PFSK-1 (cell line): ENCODE measurements at regions not wholly inside any gene's neighbourhood (a gene's known extent, or its start where the extent isn't known, plus 50 kb on each side); places are given as distances from the start of the nearest gene placed in this dataset.

ENCODE experiments used
- SIN3A ChIP-seq: IDR thresholded peaks from 2 replicates; pipeline ENCODE4 v1.6.1; 2012; ENCODE audit warnings: mild to moderate bottlenecking, low read length, moderate library complexity, borderline replicate concordance; ENCODE audit not compliant: insufficient read depth
- TAF1 ChIP-seq: IDR thresholded peaks from 2 replicates; pipeline ENCODE4 v1.6.1; 2012; ENCODE audit warnings: low read length, control low read depth, borderline replicate concordance; ENCODE audit not compliant: insufficient read depth

DNA sequence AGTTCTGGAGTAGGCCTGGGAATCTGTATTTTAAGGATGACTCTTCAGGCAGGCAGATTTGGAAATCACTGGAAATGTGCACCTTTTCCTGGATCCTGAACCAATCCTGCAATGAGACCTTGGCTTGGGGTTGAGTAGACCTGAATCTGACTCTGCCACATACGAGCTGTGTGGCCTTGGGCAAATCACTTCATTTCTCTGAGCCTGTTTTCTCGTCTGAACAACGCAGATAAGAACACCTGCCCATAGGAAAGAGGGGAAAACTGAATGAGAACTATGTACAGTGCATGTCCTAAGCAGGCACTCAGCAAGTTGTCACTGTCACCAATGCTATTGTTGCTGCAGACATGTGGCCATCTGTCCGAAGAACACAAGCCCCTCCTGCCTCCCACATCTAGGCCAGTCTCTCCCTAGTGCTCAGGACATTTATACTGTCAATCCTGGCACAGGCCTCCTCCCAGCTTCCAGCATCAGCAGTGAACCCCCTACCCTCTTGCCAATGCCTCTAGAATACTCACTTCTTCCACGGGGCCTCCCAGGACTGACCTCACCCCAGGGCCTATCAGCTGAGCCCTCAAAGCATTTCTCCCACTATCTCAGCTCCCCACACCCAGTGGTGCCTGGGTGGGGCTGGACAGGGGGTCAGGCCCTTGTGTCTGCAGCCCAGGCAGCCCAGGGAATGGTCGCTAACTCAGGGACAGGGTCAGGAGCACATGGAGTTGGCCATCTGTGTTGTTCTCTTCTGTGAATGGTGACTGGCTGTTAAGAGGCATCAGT is 88.8 kb upstream of the ZBTB40 start:
- no peak for TF ChIP-seq SIN3A
- TF ChIP-seq TAF1 = no peak
